ENCODE measurements at regions not wholly inside any gene's neighbourhood (a gene's known extent, or its start where the extent isn't known, plus 50 kb on each side); places are given as distances from the start of the nearest gene placed in this dataset.
A peak's percentile ranks its signal among the peaks of the same experiment; 100 is the strongest.

- in situ Hi-C loops (cut with HindIII; ENCODE audit: low sequenced_read_pairs): no loop called here
- DNase-seq (ENCODE audit: low read depth, low spot score): peak; percentile 48
- peak; percentile 70 for TF ChIP-seq CTCF (IDR thresholded peaks at IDR 0.05; ENCODE audit: low read depth, low read length)
- H3K4me3 ChIP-seq (ENCODE audit: low read depth, low read length): no peak overlapping the region
These were observed 160.0 kb upstream of the SOX5 start for GRCh38 chr12:24109381-24110039.

- in situ Hi-C loops (cut with HindIII; ENCODE audit: low sequenced_read_pairs): no loop called here
- no peak overlapping the region for H3K4me3 ChIP-seq (ENCODE audit: low read depth, low read length)
- no peak for TF ChIP-seq CTCF (IDR thresholded peaks at IDR 0.05; ENCODE audit: low read depth, low read length)
These were observed 153.2 kb upstream of the SOX5 start for GRCh38 chr12:24102676-24103075.

GRCh38 chr12:24099576-24099975 is 150.1 kb upstream of the SOX5 start:
- no peak overlapping the region for H3K4me3 ChIP-seq (ENCODE audit: low read depth, low read length)

More at GRCh38 chr12:24102676-24103075, 153.2 kb upstream of the SOX5 start:
- no peak for DNase-seq (ENCODE audit: low read depth, low spot score)

GRCh38 chr12:24095245-24095644 is 145.8 kb upstream of the SOX5 start:
- no peak for DNase-seq (ENCODE audit: low read depth, low spot score)
- in situ Hi-C loops (cut with HindIII; ENCODE audit: low sequenced_read_pairs): no loop called here
- TF ChIP-seq CTCF (IDR thresholded peaks at IDR 0.05; ENCODE audit: low read depth, low read length): no peak
- H3K4me3 ChIP-seq (ENCODE audit: low read depth, low read length): no peak overlapping the region

More at GRCh38 chr12:24099576-24099975, 150.1 kb upstream of the SOX5 start:
- no peak for DNase-seq (ENCODE audit: low read depth, low spot score)
- no peak for TF ChIP-seq CTCF (IDR thresholded peaks at IDR 0.05; ENCODE audit: low read depth, low read length)
- in situ Hi-C loops (cut with HindIII; ENCODE audit: low sequenced_read_pairs): no loop called here

- no peak overlapping the region for H3K4me3 ChIP-seq (ENCODE audit: low read depth, low read length)
- TF ChIP-seq CTCF (IDR thresholded peaks at IDR 0.05; ENCODE audit: low read depth, low read length): no peak
- DNase-seq (ENCODE audit: low read depth, low spot score): no peak
- in situ Hi-C loops (cut with HindIII; ENCODE audit: low sequenced_read_pairs): no loop called here
These were observed 140.0 kb upstream of the SOX5 start for GRCh38 chr12:24089510-24089890.

- in situ Hi-C loops (cut with HindIII; ENCODE audit: low sequenced_read_pairs): no loop called here
- no peak for TF ChIP-seq CTCF (IDR thresholded peaks at IDR 0.05; ENCODE audit: low read depth, low read length)
- DNase-seq (ENCODE audit: low read depth, low spot score): no peak
- no peak overlapping the region for H3K4me3 ChIP-seq (ENCODE audit: low read depth, low read length)
These were observed 139.5 kb upstream of the SOX5 start for GRCh38 chr12:24088751-24089509.

All from astrocyte of the spinal cord (primary cell).